SU-DHL-6 (cell line): ENCODE measurements at regions not wholly inside any gene's neighbourhood (a gene's known extent, or its start where the extent isn't known, plus 50 kb on each side); places are given as distances from the start of the nearest gene placed in this dataset.
A peak's percentile ranks its signal among the peaks of the same experiment; 100 is the strongest.
"Not testable (repeated sequence)": the region's sequence is repeated elsewhere in the genome, so short reads cannot be mapped to it uniquely, and the experiment has no call there.

Experiments used
- H2AFZ ChIP-seq: fragments of 200-600 bp; sonication (generic); 2 replicates; pipeline ENCODE4 v1.6.1; 2014; ENCODE audit warnings: low read depth, mild to moderate bottlenecking, moderate library complexity, mixed read lengths, antibody characterized with exemption, low read length; ENCODE audit not compliant: severe bottlenecking
- H3F3A ChIP-seq: fragments of 200-600 bp; shearing (Covaris generic); 2 replicates; pipeline ENCODE4 v1.6.0; 2016; ENCODE audit warnings: antibody characterized with exemption, mild to moderate bottlenecking; ENCODE audit not compliant: insufficient read depth
- H3K27ac ChIP-seq: fragments of 200-600 bp; sonication (generic); 2 replicates; pipeline ENCODE4 v1.5.1; 2016; ENCODE audit warnings: low read depth, mild to moderate bottlenecking, low read length, moderate library complexity, mixed read lengths
- H3K27me3 ChIP-seq: fragments of 200-600 bp; sonication (generic), shearing (Covaris generic); 2 replicates; pipeline ENCODE4 v1.6.0; 2014; ENCODE audit warnings: mild to moderate bottlenecking, low read length
- H3K36me3 ChIP-seq: fragments of 200-600 bp; sonication (generic); 2 replicates; pipeline ENCODE4 v1.6.1; 2014; ENCODE audit warnings: mild to moderate bottlenecking, low read length, mixed read lengths
- H3K4me2 ChIP-seq: fragments of 300-600, 200-600 bp; shearing (Covaris generic), sonication (generic); 2 replicates; pipeline ENCODE4 v1.6.0; 2014; ENCODE audit warnings: low read length, low read depth, mild to moderate bottlenecking; ENCODE audit not compliant: poor library complexity, severe bottlenecking
- H3K4me3 ChIP-seq: fragments of 200-600 bp; sonication (generic); 2 replicates; pipeline ENCODE4 v1.5.1; 2014; ENCODE audit warnings: antibody characterized with exemption, low read length, mild to moderate bottlenecking, mixed read lengths; ENCODE audit not compliant: insufficient read depth, poor library complexity, severe bottlenecking
- H3K79me2 ChIP-seq: fragments of 200-600 bp; sonication (generic); 2 replicates; pipeline ENCODE4 v1.6.1; 2014; ENCODE audit warnings: mild to moderate bottlenecking, low read length, moderate library complexity; ENCODE audit not compliant: insufficient read depth
- H3K9ac ChIP-seq: fragments of 200-600 bp; sonication (generic); 2 replicates; pipeline ENCODE4 v1.7.0; 2014; ENCODE audit warnings: mild to moderate bottlenecking, low read length
- H3K9me2 ChIP-seq: fragments of 200-600 bp; sonication (generic); replicated peaks from 2 replicates; pipeline ENCODE4 v1.6.1; 2014; ENCODE audit warnings: low read length; ENCODE audit not compliant: insufficient read depth
- H3K9me3 ChIP-seq: fragments of 200-600 bp; sonication (generic); 2 replicates; pipeline ENCODE4 v1.6.1; 2014; ENCODE audit warnings: low read length, mixed read lengths; ENCODE audit not compliant: insufficient read depth
- H4K20me1 ChIP-seq: fragments of 200-600 bp; sonication (generic); 2 replicates; pipeline ENCODE4 v1.6.1; 2014; ENCODE audit warnings: low read depth, mild to moderate bottlenecking, antibody characterized with exemption, low read length, moderate library complexity, mixed read lengths
- EZH2phosphoT487 ChIP-seq: fragments of 200-600 bp; sonication (generic), shearing (Covaris generic); conservative IDR thresholded peaks from 2 replicates; pipeline ENCODE4 v1.6.1; 2018; ENCODE audit warnings: mild to moderate bottlenecking, antibody characterized with exemption, low read length, moderate library complexity, mixed read lengths
- TF ChIP-seq, protein P1 (sequence below): fragments of 200-600 bp; sonication (generic); IDR thresholded peaks from one replicate; pipeline ENCODE4 v1.5.1; 2017; ENCODE audit warnings: antibody characterized with exemption, mild to moderate bottlenecking, low read length, moderate library complexity; ENCODE audit not compliant: insufficient read depth, poor library complexity, severe bottlenecking

DNA sequence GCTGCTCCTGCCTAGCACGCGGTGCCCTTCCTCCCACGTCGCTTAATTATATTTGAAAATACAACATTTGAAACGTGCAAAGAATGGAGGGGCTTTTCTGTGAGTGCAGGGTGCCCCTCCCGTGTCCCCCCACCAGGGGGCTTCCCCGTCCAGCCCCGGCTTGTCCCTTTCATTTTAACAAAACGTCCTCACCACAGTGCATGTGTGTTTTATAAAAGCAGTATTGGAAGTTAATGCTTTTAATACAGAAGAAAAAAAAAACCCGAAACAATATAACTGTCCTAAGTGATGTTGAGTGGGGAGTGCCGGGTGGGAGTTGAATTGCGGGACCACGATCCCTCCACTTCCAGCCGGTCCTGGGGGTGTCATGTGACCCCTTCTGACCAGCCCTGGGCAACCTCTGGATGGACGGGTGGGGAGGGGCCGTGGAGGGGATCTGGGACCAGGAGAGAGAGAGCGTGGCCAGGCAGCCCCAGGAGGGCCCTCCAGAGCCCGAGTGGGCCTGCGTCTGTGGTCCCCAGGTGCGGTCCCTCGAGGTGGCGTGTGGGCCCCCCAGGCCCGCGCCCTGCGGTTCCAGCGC is 155.3 kb downstream of the TMEM121 start:
- H3K4me3 ChIP-seq, H3K9me3 ChIP-seq, H3K36me3 ChIP-seq, H2AFZ ChIP-seq, H3K27me3 ChIP-seq, H3K79me2 ChIP-seq, H3K9me2 ChIP-seq, H3F3A ChIP-seq, H4K20me1 ChIP-seq: not testable (repeated sequence)
- H3K9ac ChIP-seq = peak overlapping the region; percentile 55
- H3K27ac ChIP-seq = peak overlapping the region; percentile 94
- H3K4me2 ChIP-seq = peak overlapping the region; percentile 44

DNA sequence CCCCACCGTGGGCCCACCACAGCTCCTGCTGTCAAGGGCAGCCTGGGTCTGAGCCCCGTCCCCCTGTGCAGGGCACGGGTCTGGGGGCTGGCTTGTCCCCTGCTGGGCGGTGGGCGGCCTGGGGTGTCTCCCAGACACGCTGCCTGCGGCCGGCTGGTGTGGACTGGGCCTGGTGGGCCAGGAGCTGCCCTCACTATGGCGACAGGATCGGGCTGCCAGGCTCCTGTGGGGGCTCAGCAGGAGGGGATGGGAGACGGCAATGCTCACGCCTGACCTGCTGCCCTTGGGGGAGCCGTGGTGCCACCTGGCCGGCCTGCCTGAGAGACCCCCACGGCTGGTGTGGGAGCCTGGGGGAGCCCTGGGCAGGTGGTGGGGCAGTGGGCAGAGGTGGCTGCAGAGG is 156.1 kb downstream of the TMEM121 start:
- H4K20me1 ChIP-seq, H2AFZ ChIP-seq, H3K27me3 ChIP-seq, H3K36me3 ChIP-seq, H3F3A ChIP-seq, H3K9me2 ChIP-seq, H3K79me2 ChIP-seq, H3K4me3 ChIP-seq, H3K9me3 ChIP-seq: not testable (repeated sequence)
- H3K4me2 ChIP-seq = peak overlapping the region; percentile 31
- peak overlapping the region; percentile 100 for H3K27ac ChIP-seq
- peak overlapping the region; percentile 70 for H3K9ac ChIP-seq

DNA sequence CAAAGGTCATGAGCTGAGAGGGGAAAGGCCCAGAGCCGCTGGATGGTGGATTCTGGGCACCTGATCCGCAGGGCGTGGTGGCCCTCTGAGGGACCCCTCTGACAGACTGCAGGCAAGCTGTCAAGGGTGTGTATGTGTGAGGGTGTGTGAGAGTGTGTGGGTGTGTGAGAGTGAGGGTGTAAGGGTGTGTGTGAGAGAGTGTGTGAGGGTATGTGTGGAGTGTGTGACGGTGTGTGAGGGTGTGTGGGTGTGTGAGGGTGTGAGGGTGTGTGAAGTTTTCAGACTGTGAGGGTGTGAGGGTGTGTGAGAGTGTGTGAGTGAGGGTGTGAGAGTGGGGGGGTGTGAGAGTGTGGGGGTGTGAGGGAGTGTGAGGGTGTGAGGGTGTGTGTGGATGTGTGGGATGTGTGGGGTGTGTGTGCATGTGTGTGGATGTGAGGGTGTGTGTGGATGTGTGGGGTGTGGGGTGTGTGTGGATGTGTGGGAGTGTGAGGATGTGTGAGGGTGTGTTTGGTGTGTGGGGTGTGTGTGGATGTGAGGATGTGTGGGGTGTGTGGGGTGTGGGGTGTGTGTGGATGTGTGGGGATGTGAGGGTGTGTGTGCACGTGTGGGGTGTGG is 156.7 kb downstream of the TMEM121 start:
- no peaks in the 10 kb centered on the region for H4K20me1 ChIP-seq
- H3K4me3 ChIP-seq = no peak overlapping the region
- H3K4me2 ChIP-seq = peak overlapping the region; percentile 63
- no peaks in the 10 kb centered on the region for H3K9me2 ChIP-seq
- peak overlapping the region; percentile 100 for H3K27ac ChIP-seq
- peaks cover 12% of the 10 kb centered on the region for H3F3A ChIP-seq
- no peaks in the 10 kb centered on the region; the same call in 1 of the 2 replicates for H3K79me2 ChIP-seq
- TF ChIP-seq, protein P1, sequence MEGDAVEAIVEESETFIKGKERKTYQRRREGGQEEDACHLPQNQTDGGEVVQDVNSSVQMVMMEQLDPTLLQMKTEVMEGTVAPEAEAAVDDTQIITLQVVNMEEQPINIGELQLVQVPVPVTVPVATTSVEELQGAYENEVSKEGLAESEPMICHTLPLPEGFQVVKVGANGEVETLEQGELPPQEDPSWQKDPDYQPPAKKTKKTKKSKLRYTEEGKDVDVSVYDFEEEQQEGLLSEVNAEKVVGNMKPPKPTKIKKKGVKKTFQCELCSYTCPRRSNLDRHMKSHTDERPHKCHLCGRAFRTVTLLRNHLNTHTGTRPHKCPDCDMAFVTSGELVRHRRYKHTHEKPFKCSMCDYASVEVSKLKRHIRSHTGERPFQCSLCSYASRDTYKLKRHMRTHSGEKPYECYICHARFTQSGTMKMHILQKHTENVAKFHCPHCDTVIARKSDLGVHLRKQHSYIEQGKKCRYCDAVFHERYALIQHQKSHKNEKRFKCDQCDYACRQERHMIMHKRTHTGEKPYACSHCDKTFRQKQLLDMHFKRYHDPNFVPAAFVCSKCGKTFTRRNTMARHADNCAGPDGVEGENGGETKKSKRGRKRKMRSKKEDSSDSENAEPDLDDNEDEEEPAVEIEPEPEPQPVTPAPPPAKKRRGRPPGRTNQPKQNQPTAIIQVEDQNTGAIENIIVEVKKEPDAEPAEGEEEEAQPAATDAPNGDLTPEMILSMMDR = no peak
- no peak for TF ChIP-seq EZH2phosphoT487
- no peak overlapping the region for H2AFZ ChIP-seq
- no peaks in the 10 kb centered on the region for H3K36me3 ChIP-seq
- no peaks in the 10 kb centered on the region for H3K9me3 ChIP-seq
- peak overlapping the region; percentile 70 for H3K9ac ChIP-seq
- no peaks in the 10 kb centered on the region for H3K27me3 ChIP-seq

DNA sequence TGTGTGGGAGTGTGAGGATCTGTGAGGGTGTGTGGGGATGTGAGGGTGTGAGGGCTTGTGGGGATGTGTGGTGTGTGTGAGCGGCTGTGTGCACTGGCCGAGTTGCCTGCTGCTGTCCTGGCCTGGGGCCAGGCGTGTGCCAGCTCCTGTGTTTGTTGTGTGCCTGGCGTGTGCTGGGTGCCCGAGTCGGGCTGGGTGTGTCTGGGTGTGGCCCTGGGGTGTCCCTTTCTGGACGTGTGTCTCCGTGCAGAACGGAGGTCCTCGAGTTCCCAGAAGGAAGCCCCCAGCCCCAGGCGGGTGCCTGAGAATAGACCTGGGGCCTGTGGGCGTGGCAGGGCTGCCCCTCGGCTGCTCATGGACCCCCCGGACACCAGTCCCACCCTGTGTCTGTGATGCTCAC is 157.7 kb downstream of the TMEM121 start:
- Histone ChIP-seq H3K9ac (peak overlapping the region; percentile 70), H3F3A (peaks cover 15% of the 10 kb centered on the region), H3K4me2 (peak overlapping the region; percentile 63), H3K27ac (peak overlapping the region; percentile 100)
- H3K9me2 ChIP-seq, H4K20me1 ChIP-seq, H3K36me3 ChIP-seq, H3K4me3 ChIP-seq, H3K9me3 ChIP-seq, H3K27me3 ChIP-seq, H3K79me2 ChIP-seq, H2AFZ ChIP-seq: not testable (repeated sequence)

DNA sequence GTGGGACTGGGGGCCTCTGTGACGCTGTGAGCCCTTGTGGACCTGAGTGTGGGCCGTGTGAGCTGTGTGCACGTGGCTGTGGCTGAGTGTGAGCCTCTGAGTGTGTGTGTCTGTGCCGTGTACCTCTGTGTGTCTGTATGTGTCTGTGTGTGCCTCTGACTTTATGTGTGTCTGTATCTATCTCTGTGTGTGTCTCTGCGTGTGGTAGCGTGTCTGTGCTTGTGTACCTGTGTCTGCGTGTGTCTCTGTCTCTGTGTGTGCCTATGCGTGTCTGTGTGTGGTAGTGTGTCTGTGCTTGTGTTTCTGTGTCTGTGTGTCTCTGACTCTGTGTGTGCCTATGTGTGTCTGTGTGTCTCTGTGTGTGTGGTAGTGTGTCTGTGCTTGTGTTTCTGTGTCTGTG is 158.2 kb downstream of the TMEM121 start:
- peak overlapping the region; percentile 100 for H3K27ac ChIP-seq
- H3K36me3 ChIP-seq, H2AFZ ChIP-seq, H4K20me1 ChIP-seq, H3K4me3 ChIP-seq, H3K9me2 ChIP-seq, H3K9me3 ChIP-seq, H3K79me2 ChIP-seq, H3K27me3 ChIP-seq: not testable (repeated sequence)
- H3K9ac ChIP-seq = peak overlapping the region; percentile 70
- peak overlapping the region; percentile 61 for H3K4me2 ChIP-seq
- peaks cover 17% of the 10 kb centered on the region for H3F3A ChIP-seq
